K562 (cell line): ENCODE measurements at regions not wholly inside any gene's neighbourhood (a gene's known extent, or its start where the extent isn't known, plus 50 kb on each side); places are given as distances from the start of the nearest gene placed in this dataset.
A peak's percentile ranks its signal among the peaks of the same experiment; 100 is the strongest.

ENCODE experiments used
- ARHGAP35 ChIP-seq: fragments of 450-650 bp; IDR thresholded peaks from 2 replicates; pipeline ENCODE4 v1.6.1; 2018; ENCODE audit not compliant: partially characterized antibody
- ATF2 ChIP-seq: sonication (generic); formaldehyde crosslinking; IDR thresholded peaks from 2 replicates; pipeline ENCODE4 v1.8.1; 2022; ENCODE audit warnings: missing genetic modification reagents
- CBFB ChIP-seq: sonication (generic); formaldehyde crosslinking; IDR thresholded peaks from 2 replicates; pipeline ENCODE4 v1.4.0; 2020; ENCODE audit warnings: mild to moderate bottlenecking, missing genetic modification reagents
- CEBPB ChIP-seq: fragments of 450-650 bp; IDR thresholded peaks from 2 replicates; pipeline ENCODE4 v1.6.1; 2016; ENCODE audit warnings: missing genetic modification characterization, missing compliant biosample characterization
- COPS2 ChIP-seq: fragments of 450-650 bp; conservative IDR thresholded peaks from 2 replicates; pipeline ENCODE4 v1.6.1; 2016; ENCODE audit warnings: mild to moderate bottlenecking, moderate library complexity
- CREBBP ChIP-seq: IDR thresholded peaks from one replicate; pipeline ENCODE4 v1.6.1; 2012; ENCODE audit warnings: low read depth, mild to moderate bottlenecking, control low read depth, inconsistent platforms, low read length
- CREM ChIP-seq: IDR thresholded peaks from 2 replicates; pipeline ENCODE4 v1.6.1; 2014; ENCODE audit warnings: antibody characterized with exemption, low read depth
- CTCF ChIP-seq, 3 experiments: IDR thresholded peaks in 2 of 3; conservative IDR thresholded peaks in 1 of 3; 2 replicates each; pipeline ENCODE4 v1.5.1; 2011 to 2012; ENCODE audit warnings: low read length in 3 of 3, mild to moderate bottlenecking in 3 of 3, control low read depth in 2 of 3, improper control_type of control experiment in 1 of 3, inconsistent platforms in 1 of 3, low read depth in 1 of 3, mixed read lengths in 1 of 3, moderate library complexity in 1 of 3; ENCODE audit not compliant: insufficient read depth in 2 of 3
- CXXC5 ChIP-seq: fragments of 250-450 bp; sonication (Bioruptor Pico); IDR thresholded peaks from 2 replicates; pipeline ENCODE4 v1.8.0; 2022; ENCODE audit warnings: inconsistent platforms, mild to moderate bottlenecking, moderate library complexity
- ELF1 ChIP-seq: fragments of 200-800 bp; sonication (Bioruptor generic); IDR thresholded peaks from 2 replicates; pipeline ENCODE4 v1.6.1; 2016; ENCODE audit warnings: missing genetic modification characterization, missing compliant biosample characterization
- FOS ChIP-seq: IDR thresholded peaks from 3 replicates; pipeline ENCODE4 v1.6.1; 2011; ENCODE audit not compliant: insufficient read length; ENCODE audit errors: extremely low read depth
- GTF3C2 ChIP-seq: IDR thresholded peaks from 3 replicates; pipeline ENCODE4 v1.6.1; 2011; ENCODE audit warnings: borderline replicate concordance, mild to moderate bottlenecking, moderate library complexity; ENCODE audit not compliant: insufficient read length; ENCODE audit errors: extremely low read depth
- KLF6 ChIP-seq: fragments of 250-450 bp; sonication (Bioruptor Pico); IDR thresholded peaks from 2 replicates; pipeline ENCODE4 v1.4.0; 2020; ENCODE audit warnings: mild to moderate bottlenecking, moderate library complexity, borderline replicate concordance
- MTA2 ChIP-seq: fragments of 450-650 bp; IDR thresholded peaks from 2 replicates; pipeline ENCODE4 v1.6.1; 2016; ENCODE audit warnings: low read depth
- SNRNP70 ChIP-seq: fragments of 200-400 bp; formaldehyde crosslinking; optimal IDR thresholded peaks from 2 replicates; pipeline ENCODE3; 2017; ENCODE audit warnings: low read depth, low read length
- ZHX1 ChIP-seq: fragments of 150-350 bp; conservative IDR thresholded peaks from 2 replicates; pipeline ENCODE4 v1.6.1; 2014; ENCODE audit warnings: low read length
- ZNF124 ChIP-seq: sonication (generic); formaldehyde crosslinking; IDR thresholded peaks from 2 replicates; pipeline ENCODE4 v1.8.1; 2022; ENCODE audit warnings: missing genetic modification reagents
- ZNF57 ChIP-seq: fragments of 450-650 bp; formaldehyde crosslinking; IDR thresholded peaks from 2 replicates; pipeline ENCODE4 v1.4.0; 2020; ENCODE audit warnings: mild to moderate bottlenecking, moderate library complexity
- ZNF586 ChIP-seq: fragments of 450-650 bp; formaldehyde crosslinking; conservative IDR thresholded peaks from 2 replicates; pipeline ENCODE4 v1.4.0; 2020; ENCODE audit warnings: mild to moderate bottlenecking, moderate library complexity

GRCh38 chr13:111033172-111034130 is 81.7 kb upstream of the ARHGEF7 start (continued):
- TF ChIP-seq ZHX1, result no peak
- TF ChIP-seq ZNF586, result no peak
- no peak for TF ChIP-seq ATF2
- no peak for TF ChIP-seq CREBBP
- peak in 2 of 3 experiments; percentile 11 to 23; a peak in 2 of 6 replicates for TF ChIP-seq CTCF (IDR thresholded peaks at IDR 0.05 in 2 of 3, conservative IDR thresholded peaks at IDR 0.05 in 1 of 3; ENCODE audit: insufficient read depth in 2 of 3, low read depth in 1 of 3, low read length in 3 of 3)
- TF ChIP-seq MTA2, result no peak
- peak; percentile 30; the same call in 1 of the 2 replicates for TF ChIP-seq CXXC5 (CRISPR knock-in tag)
- no peak for TF ChIP-seq FOS
- TF ChIP-seq CBFB (CRISPR knock-in tag), result no peak
- no peak for TF ChIP-seq KLF6 (CRISPR knock-in tag)
- TF ChIP-seq ZNF57 (CRISPR knock-in tag), result no peak
- TF ChIP-seq ARHGAP35, result no peak
- TF ChIP-seq SNRNP70, result no peak
- TF ChIP-seq ELF1, result no peak
- TF ChIP-seq GTF3C2, result no peak
- TF ChIP-seq CREM, result peak; percentile 43; the same call in 1 of the 2 replicates
- no peak for TF ChIP-seq ZNF124 (CRISPR knock-in tag)
- no peak for TF ChIP-seq COPS2
- peak; percentile 77 for TF ChIP-seq CEBPB
